ENCODE measurements at regions not wholly inside any gene's neighbourhood (a gene's known extent, or its start where the extent isn't known, plus 50 kb on each side); places are given as distances from the start of the nearest gene placed in this dataset.

GRCh38 chr16:58963479-58963878 lies 229.4 kb upstream of the GOT2 start (continued):
- TF ChIP-seq, protein P1, sequence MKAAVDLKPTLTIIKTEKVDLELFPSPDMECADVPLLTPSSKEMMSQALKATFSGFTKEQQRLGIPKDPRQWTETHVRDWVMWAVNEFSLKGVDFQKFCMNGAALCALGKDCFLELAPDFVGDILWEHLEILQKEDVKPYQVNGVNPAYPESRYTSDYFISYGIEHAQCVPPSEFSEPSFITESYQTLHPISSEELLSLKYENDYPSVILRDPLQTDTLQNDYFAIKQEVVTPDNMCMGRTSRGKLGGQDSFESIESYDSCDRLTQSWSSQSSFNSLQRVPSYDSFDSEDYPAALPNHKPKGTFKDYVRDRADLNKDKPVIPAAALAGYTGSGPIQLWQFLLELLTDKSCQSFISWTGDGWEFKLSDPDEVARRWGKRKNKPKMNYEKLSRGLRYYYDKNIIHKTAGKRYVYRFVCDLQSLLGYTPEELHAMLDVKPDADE (IDR thresholded peaks at IDR 0.05), result no peak
- no peak for TF ChIP-seq STAT1 (IDR thresholded peaks at IDR 0.05; ENCODE audit: unreplicated experiment)
- no peak for TF ChIP-seq CTCF (conservative IDR thresholded peaks at IDR 0.05; ENCODE audit: low read depth in 2 of 2)
- no peak for TF ChIP-seq ZNF331 (CRISPR knock-in tag; IDR thresholded peaks at IDR 0.05; ENCODE audit: low read depth)
- TF ChIP-seq POLR2AphosphoS5 (IDR thresholded peaks at IDR 0.05; ENCODE audit: low read depth), result no peak

DNA sequence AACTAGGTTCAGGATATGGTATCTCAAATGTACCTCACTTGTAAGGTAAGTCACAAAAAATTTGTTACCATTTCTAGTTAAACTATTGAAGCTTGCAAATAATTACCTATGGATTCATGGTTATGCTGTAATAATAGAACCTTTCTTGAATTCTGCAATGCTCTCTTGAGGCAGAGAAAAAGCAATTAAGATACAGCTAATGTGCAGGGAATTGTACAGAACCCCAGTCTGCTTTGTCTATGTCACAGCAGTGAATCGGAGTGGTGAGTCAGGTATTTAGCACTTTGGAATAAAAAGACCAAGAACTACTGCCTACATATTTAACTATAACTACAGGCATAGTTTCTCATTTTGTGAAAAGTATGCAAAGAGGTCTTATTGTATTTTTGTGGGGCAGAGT lies 228.7 kb upstream of the GOT2 start:
- no peak overlapping the region for H3K4me3 ChIP-seq
- no peaks in the 10 kb centered on the region for H3K79me2 ChIP-seq (replicated peaks; ENCODE audit: insufficient read depth)
- H3K9me2 ChIP-seq (ENCODE audit: insufficient read depth), result peaks cover 4% of the 10 kb centered on the region; the same call in 1 of the 2 replicates
- Mint-ChIP-seq H3K36me3 (ENCODE audit: low read depth) (no peaks in the 10 kb centered on the region), H3K9me3 (peaks cover 10% of the 10 kb centered on the region; the same call in 2 of the 3 replicates), H3K27me3 (ENCODE audit: insufficient read depth, low read depth, poor library complexity) (no peaks in the 10 kb centered on the region), H3K4me1 (peaks cover 25% of the 10 kb centered on the region), H3K4me3 (no peak overlapping the region), H3K27ac (no peak overlapping the region)
- no peaks in the 10 kb centered on the region for H3F3A ChIP-seq (replicated peaks; ENCODE audit: low read depth)
- ATAC-seq (no peak), DNase-seq (ENCODE audit: low spot score) (no peak)
- no peaks in the 10 kb centered on the region; the same call in none of the 2 replicates for H3K4me1 ChIP-seq (ENCODE audit: insufficient read depth)
- H3K27me3 ChIP-seq (ENCODE audit: insufficient read depth), result no peaks in the 10 kb centered on the region
- no peaks in the 10 kb centered on the region for H4K20me1 ChIP-seq (replicated peaks; ENCODE audit: insufficient read depth)
- H3K36me3 ChIP-seq (ENCODE audit: insufficient read depth), result no peaks in the 10 kb centered on the region
- no peak overlapping the region for H3K27ac ChIP-seq (ENCODE audit: low read depth)
- no peak overlapping the region for H3K4me2 ChIP-seq
- H2AFZ ChIP-seq, result no peak overlapping the region
- TF ChIP-seq EZH2 (IDR thresholded peaks at IDR 0.05; ENCODE audit: low read depth, unreplicated experiment), result no peak
- no peak for TF ChIP-seq JUNB (IDR thresholded peaks at IDR 0.05; ENCODE audit: unreplicated experiment)
- no peak for TF ChIP-seq POLR2AphosphoS5 (IDR thresholded peaks at IDR 0.05; ENCODE audit: low read depth)
- TF ChIP-seq, protein P1 (IDR thresholded peaks at IDR 0.05), result no peak
- no peak for TF ChIP-seq STAT1 (IDR thresholded peaks at IDR 0.05; ENCODE audit: unreplicated experiment)
- TF ChIP-seq ZNF114 (CRISPR knock-in tag; IDR thresholded peaks at IDR 0.05), result no peak
- TF ChIP-seq REST (IDR thresholded peaks at IDR 0.05; ENCODE audit: unreplicated experiment), result no peak
- no peak for TF ChIP-seq ZNF331 (CRISPR knock-in tag; IDR thresholded peaks at IDR 0.05; ENCODE audit: low read depth)
- no peak for TF ChIP-seq NANOG (IDR thresholded peaks at IDR 0.05; ENCODE audit: borderline replicate concordance)
- no peak for TF ChIP-seq ZNF462 (CRISPR knock-in tag; IDR thresholded peaks at IDR 0.05)
